Neural progenitor cell (in vitro differentiated cells): ENCODE measurements at regions not wholly inside any gene's neighbourhood (a gene's known extent, or its start where the extent isn't known, plus 50 kb on each side); places are given as distances from the start of the nearest gene placed in this dataset.

Experiments used
- EZH2phosphoT487 ChIP-seq: fragments of 200-600 bp; sonication (generic); IDR thresholded peaks from 2 replicates; pipeline ENCODE4 v1.6.1; 2017; ENCODE audit warnings: antibody characterized with exemption
- TF ChIP-seq, protein P1 (sequence below): fragments of 200-600 bp; sonication (generic); IDR thresholded peaks from 2 replicates; pipeline ENCODE4 v1.5.1; 2017; ENCODE audit warnings: antibody characterized with exemption, mild to moderate bottlenecking

GRCh38 chr22:27201276-27201675 is 543.9 kb downstream of the MIAT start:
- no peak for TF ChIP-seq EZH2phosphoT487
- TF ChIP-seq, protein P1, sequence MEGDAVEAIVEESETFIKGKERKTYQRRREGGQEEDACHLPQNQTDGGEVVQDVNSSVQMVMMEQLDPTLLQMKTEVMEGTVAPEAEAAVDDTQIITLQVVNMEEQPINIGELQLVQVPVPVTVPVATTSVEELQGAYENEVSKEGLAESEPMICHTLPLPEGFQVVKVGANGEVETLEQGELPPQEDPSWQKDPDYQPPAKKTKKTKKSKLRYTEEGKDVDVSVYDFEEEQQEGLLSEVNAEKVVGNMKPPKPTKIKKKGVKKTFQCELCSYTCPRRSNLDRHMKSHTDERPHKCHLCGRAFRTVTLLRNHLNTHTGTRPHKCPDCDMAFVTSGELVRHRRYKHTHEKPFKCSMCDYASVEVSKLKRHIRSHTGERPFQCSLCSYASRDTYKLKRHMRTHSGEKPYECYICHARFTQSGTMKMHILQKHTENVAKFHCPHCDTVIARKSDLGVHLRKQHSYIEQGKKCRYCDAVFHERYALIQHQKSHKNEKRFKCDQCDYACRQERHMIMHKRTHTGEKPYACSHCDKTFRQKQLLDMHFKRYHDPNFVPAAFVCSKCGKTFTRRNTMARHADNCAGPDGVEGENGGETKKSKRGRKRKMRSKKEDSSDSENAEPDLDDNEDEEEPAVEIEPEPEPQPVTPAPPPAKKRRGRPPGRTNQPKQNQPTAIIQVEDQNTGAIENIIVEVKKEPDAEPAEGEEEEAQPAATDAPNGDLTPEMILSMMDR = no peak
